ENCODE measurements at regions not wholly inside any gene's neighbourhood (a gene's known extent, or its start where the extent isn't known, plus 50 kb on each side); places are given as distances from the start of the nearest gene placed in this dataset.

GRCh38 chr15:69718916-69719315 lies 266.3 kb downstream of the RPLP1 start:
- FAIRE-seq (no peak), DNase-seq (ENCODE audit: low read depth, low spot score) (no peak)
- Histone ChIP-seq H3K4me1 (ENCODE audit: control insufficient read depth, extremely low read depth, insufficient read depth, low read length) (peaks cover 7% of the 10 kb centered on the region), H3K9me3 (ENCODE audit: control insufficient read depth, low read depth, low read length) (no peaks in the 10 kb centered on the region), H3K36me3 (ENCODE audit: control insufficient read depth in 2 of 2, extremely low read depth in 1 of 2, insufficient read depth in 2 of 2, low read length in 2 of 2) (no peaks in the 10 kb centered on the region), H3K4me2 (ENCODE audit: control insufficient read depth, extremely low read depth, insufficient read depth, low read depth, low read length) (no peak overlapping the region), H3K79me2 (ENCODE audit: control insufficient read depth, insufficient read depth, low read length) (no peaks in the 10 kb centered on the region), H3K4me3 (ENCODE audit: control insufficient read depth in 2 of 3, extremely low read depth in 1 of 3, insufficient read depth in 2 of 3, low read depth in 1 of 3, low read length in 3 of 3) (no peak overlapping the region), H3K9me1 (ENCODE audit: control insufficient read depth, extremely low read depth, insufficient read depth, low read length) (no peaks in the 10 kb centered on the region), H2AFZ (ENCODE audit: control insufficient read depth, low read length) (no peak overlapping the region), H3K9ac (ENCODE audit: control insufficient read depth, extremely low read depth, insufficient read depth, low read length) (no peak overlapping the region), H3K27me3 (ENCODE audit: control insufficient read depth, extremely low read depth, insufficient read depth, low read length) (peaks cover 57% of the 10 kb centered on the region), H4K20me1 (ENCODE audit: control insufficient read depth, extremely low read depth, insufficient read depth, low read length) (no peaks in the 10 kb centered on the region), H3K27ac (ENCODE audit: control insufficient read depth, insufficient read depth, low read length) (no peak overlapping the region)
- TF ChIP-seq CTCF (optimal IDR thresholded peaks at IDR 0.05 in 1 of 3, IDR thresholded peaks at IDR 0.05 in 1 of 3, conservative IDR thresholded peaks at IDR 0.05 in 1 of 3; ENCODE audit: extremely low read depth in 1 of 3, insufficient read depth in 2 of 3, low read length in 3 of 3) = no peak
- no peak for TF ChIP-seq EZH2 (IDR thresholded peaks at IDR 0.05; ENCODE audit: low read length)
- dilution Hi-C loops (cut with MboI; ENCODE audit: extremely low pct_ligation_motif_present, low sequenced_read_pairs) = no loop called here

- H3K9ac ChIP-seq (ENCODE audit: control insufficient read depth, extremely low read depth, insufficient read depth, low read length) = no peak overlapping the region
- FAIRE-seq = no peak
- H3K27me3 ChIP-seq (ENCODE audit: control insufficient read depth, extremely low read depth, insufficient read depth, low read length) = peaks cover 59% of the 10 kb centered on the region
Measured at GRCh38 chr15:69719527-69720240, 267.1 kb downstream of the RPLP1 start.

More at GRCh38 chr15:69719527-69720240, 267.1 kb downstream of the RPLP1 start:
- no peaks in the 10 kb centered on the region for H4K20me1 ChIP-seq (ENCODE audit: control insufficient read depth, extremely low read depth, insufficient read depth, low read length)
- no peak overlapping the region for H3K4me3 ChIP-seq (ENCODE audit: control insufficient read depth in 2 of 3, extremely low read depth in 1 of 3, insufficient read depth in 2 of 3, low read depth in 1 of 3, low read length in 3 of 3)
- TF ChIP-seq CTCF (optimal IDR thresholded peaks at IDR 0.05 in 1 of 3, IDR thresholded peaks at IDR 0.05 in 1 of 3, conservative IDR thresholded peaks at IDR 0.05 in 1 of 3; ENCODE audit: extremely low read depth in 1 of 3, insufficient read depth in 2 of 3, low read length in 3 of 3) (no peak), EZH2 (IDR thresholded peaks at IDR 0.05; ENCODE audit: low read length) (no peak)
- H3K4me1 ChIP-seq (ENCODE audit: control insufficient read depth, extremely low read depth, insufficient read depth, low read length) = peaks cover 7% of the 10 kb centered on the region
- H3K9me3 ChIP-seq (ENCODE audit: control insufficient read depth, low read depth, low read length) = no peaks in the 10 kb centered on the region
- H3K27ac ChIP-seq (ENCODE audit: control insufficient read depth, insufficient read depth, low read length) = no peak overlapping the region
- no peak for DNase-seq (ENCODE audit: low read depth, low spot score)
- H3K36me3 ChIP-seq (ENCODE audit: control insufficient read depth in 2 of 2, extremely low read depth in 1 of 2, insufficient read depth in 2 of 2, low read length in 2 of 2) = no peaks in the 10 kb centered on the region
- H3K9me1 ChIP-seq (ENCODE audit: control insufficient read depth, extremely low read depth, insufficient read depth, low read length) = no peaks in the 10 kb centered on the region
- dilution Hi-C loops (cut with MboI; ENCODE audit: extremely low pct_ligation_motif_present, low sequenced_read_pairs) = no loop called here
- no peak overlapping the region for H2AFZ ChIP-seq (ENCODE audit: control insufficient read depth, low read length)
- H3K4me2 ChIP-seq (ENCODE audit: control insufficient read depth, extremely low read depth, insufficient read depth, low read depth, low read length) = no peak overlapping the region
- no peaks in the 10 kb centered on the region for H3K79me2 ChIP-seq (ENCODE audit: control insufficient read depth, insufficient read depth, low read length)

Data from keratinocyte (primary cell).